ENCODE measurements at regions not wholly inside any gene's neighbourhood (a gene's known extent, or its start where the extent isn't known, plus 50 kb on each side); places are given as distances from the start of the nearest gene placed in this dataset.

DNA sequence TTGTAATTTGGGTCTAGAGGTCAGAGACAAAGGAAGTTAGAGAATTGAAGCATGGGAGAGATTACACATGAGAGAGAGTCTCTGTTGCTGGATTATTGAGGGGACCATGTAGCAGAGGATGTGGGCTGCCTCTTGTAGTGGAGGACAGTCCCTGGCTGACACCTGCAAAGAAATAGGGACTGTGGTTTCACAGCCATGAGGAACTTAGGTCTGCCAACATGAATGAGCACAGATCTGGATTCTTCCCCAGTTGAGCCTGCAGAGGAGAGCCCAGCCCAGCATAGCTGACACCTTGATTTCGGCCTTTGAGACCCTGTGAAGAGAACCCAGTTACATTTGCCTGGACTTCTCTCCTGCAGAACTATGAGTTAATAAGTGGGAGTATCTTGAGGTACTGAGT is 179.5 kb upstream of the TWIST2 start:
- ATAC-seq (no peak), DNase-seq (no peak)
- H3K4me1 ChIP-seq: no peaks in the 10 kb centered on the region
- in situ Hi-C loops (cut with MboI; ENCODE audit: low sequenced_read_pairs in 4 of 4): no loop called here
- no peaks in the 10 kb centered on the region for H3K27me3 ChIP-seq
- no peaks in the 10 kb centered on the region for H3K9me3 ChIP-seq
- no peaks in the 10 kb centered on the region for H3K36me3 ChIP-seq
- TF ChIP-seq POLR2A (IDR thresholded peaks at IDR 0.05): no peak
- TF ChIP-seq, protein P1, sequence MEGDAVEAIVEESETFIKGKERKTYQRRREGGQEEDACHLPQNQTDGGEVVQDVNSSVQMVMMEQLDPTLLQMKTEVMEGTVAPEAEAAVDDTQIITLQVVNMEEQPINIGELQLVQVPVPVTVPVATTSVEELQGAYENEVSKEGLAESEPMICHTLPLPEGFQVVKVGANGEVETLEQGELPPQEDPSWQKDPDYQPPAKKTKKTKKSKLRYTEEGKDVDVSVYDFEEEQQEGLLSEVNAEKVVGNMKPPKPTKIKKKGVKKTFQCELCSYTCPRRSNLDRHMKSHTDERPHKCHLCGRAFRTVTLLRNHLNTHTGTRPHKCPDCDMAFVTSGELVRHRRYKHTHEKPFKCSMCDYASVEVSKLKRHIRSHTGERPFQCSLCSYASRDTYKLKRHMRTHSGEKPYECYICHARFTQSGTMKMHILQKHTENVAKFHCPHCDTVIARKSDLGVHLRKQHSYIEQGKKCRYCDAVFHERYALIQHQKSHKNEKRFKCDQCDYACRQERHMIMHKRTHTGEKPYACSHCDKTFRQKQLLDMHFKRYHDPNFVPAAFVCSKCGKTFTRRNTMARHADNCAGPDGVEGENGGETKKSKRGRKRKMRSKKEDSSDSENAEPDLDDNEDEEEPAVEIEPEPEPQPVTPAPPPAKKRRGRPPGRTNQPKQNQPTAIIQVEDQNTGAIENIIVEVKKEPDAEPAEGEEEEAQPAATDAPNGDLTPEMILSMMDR (IDR thresholded peaks at IDR 0.05 in 4 of 5, conservative IDR thresholded peaks at IDR 0.05 in 1 of 5): no peak
- intact Hi-C loops (cut with DNase I; ENCODE audit: low total_unique reads): no loop called here
- H3K4me3 ChIP-seq: no peak overlapping the region
- no peak overlapping the region for H3K27ac ChIP-seq

DNA sequence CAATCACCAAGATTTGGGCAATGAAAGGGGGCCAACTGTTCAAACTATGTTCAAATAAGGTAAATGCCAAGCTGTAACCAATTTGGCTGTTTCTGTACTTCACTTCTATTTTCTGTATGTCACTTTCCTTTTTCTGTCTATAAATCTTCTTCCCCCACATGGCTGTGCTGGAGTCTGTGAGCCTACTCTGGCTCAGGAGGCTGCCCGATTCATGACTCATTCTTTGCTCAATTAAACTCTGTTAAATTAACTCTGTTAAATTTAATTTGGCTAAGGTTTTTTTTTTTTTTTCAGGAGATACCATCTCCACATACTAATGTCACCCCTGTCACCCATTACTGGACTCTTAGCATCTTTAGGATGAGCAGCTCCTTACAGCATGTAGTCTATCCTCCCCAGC is 178.8 kb upstream of the TWIST2 start:
- no peak for TF ChIP-seq POLR2A (IDR thresholded peaks at IDR 0.05)
- TF ChIP-seq, protein P1 (IDR thresholded peaks at IDR 0.05 in 4 of 5, conservative IDR thresholded peaks at IDR 0.05 in 1 of 5): no peak
- in situ Hi-C loops (cut with MboI; ENCODE audit: low sequenced_read_pairs in 4 of 4): no loop called here
- ATAC-seq: no peak
- H3K4me3 ChIP-seq: no peak overlapping the region
- H3K27me3 ChIP-seq: no peaks in the 10 kb centered on the region
- intact Hi-C loops (cut with DNase I; ENCODE audit: low total_unique reads): no loop called here
- no peak overlapping the region for H3K27ac ChIP-seq
- H3K9me3 ChIP-seq: no peaks in the 10 kb centered on the region
- no peaks in the 10 kb centered on the region for H3K36me3 ChIP-seq
- DNase-seq: no peak
- H3K4me1 ChIP-seq: no peaks in the 10 kb centered on the region

DNA sequence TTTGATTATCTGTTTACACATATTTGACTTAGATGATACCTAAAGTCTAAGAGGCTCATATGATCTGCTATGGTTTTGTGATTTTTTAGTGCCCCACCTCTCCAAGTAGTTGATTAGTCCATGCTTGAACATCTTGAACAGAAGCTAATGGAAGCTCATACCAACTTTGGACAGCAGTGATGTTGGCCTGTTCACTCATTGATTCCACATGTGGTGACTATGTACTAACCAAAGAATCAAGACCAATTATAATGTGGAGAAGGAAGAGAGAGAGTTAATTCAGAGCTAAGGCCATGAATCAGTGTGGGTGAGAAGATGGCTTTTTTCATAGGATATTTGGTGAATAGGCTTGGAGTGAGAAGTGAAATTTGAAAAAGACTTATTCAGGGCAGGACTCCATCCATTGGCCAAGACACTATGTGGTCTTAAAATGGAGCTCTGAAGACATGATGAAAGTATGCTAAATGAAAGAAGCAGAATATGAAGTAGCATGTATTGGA is 178.3 kb upstream of the TWIST2 start:
- in situ Hi-C loops (cut with MboI; ENCODE audit: low sequenced_read_pairs in 4 of 4): no loop called here
- no peak for ATAC-seq

DNA sequence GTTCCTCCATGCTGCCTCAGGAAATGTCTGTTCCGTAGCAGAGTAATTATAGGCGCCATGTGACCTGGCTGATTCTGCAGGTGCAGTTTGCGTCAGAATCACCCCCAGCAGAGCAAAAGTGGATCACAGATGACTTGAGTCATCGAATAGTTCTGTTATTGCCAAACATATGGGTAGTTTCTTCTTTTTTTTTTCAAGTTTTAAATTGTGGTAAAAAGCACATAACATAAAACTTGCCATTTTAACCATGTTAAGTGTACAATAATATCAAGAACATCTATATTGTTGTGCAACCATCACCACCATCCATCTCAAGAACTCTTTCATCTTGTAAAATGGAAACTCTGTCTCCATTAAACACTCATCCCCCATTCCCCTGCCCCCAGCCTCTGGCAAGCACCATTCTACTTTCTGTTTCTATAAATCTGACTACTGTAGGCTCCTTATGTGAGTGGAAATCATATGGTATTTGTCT is 177.7 kb upstream of the TWIST2 start:
- Histone ChIP-seq H3K36me3 (no peaks in the 10 kb centered on the region), H3K4me1 (no peaks in the 10 kb centered on the region), H3K4me3 (no peak overlapping the region), H3K27me3 (no peaks in the 10 kb centered on the region), H3K27ac (no peak overlapping the region), H3K9me3 (no peaks in the 10 kb centered on the region)
- intact Hi-C loops (cut with DNase I; ENCODE audit: low total_unique reads): no loop called here
- no peak for ATAC-seq
- no peak for DNase-seq
- in situ Hi-C loops (cut with MboI; ENCODE audit: low sequenced_read_pairs in 4 of 4): no loop called here
- TF ChIP-seq, protein P1 (IDR thresholded peaks at IDR 0.05 in 4 of 5, conservative IDR thresholded peaks at IDR 0.05 in 1 of 5): no peak
- no peak for TF ChIP-seq POLR2A (IDR thresholded peaks at IDR 0.05)

More for the DNA sequence above, 178.3 kb upstream of the TWIST2 start:
- H3K4me1 ChIP-seq: no peaks in the 10 kb centered on the region
- H3K9me3 ChIP-seq: no peaks in the 10 kb centered on the region
- no peaks in the 10 kb centered on the region for H3K36me3 ChIP-seq
- H3K4me3 ChIP-seq: no peak overlapping the region
- H3K27ac ChIP-seq: no peak overlapping the region
- DNase-seq: no peak
- no peaks in the 10 kb centered on the region for H3K27me3 ChIP-seq
- TF ChIP-seq, protein P1 (IDR thresholded peaks at IDR 0.05 in 4 of 5, conservative IDR thresholded peaks at IDR 0.05 in 1 of 5): no peak
- TF ChIP-seq POLR2A (IDR thresholded peaks at IDR 0.05): no peak
- intact Hi-C loops (cut with DNase I; ENCODE audit: low total_unique reads): no loop called here

DNA sequence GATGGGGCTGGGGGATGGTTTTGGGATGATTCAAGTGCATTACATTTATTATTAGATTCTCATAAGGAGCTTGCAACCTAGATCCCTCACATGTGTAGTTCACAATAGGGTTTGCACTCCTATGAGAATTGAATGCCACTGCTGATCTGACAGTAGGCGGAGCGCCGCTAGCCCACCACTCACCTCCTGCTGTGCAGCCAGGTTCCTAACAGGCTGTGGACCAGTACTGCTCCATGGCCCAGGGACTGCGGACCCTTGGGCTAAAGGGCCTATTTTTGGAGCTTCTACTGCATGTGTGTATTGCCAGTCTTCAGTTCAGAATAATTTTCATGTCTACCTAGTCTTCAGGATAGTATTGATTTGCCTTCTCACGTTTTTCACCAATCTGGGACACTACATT is 165.3 kb upstream of the TWIST2 start:
- Histone ChIP-seq H3K27me3 (peaks cover 0 to 2% (median 0%) of the 10 kb centered on the region in 3 donors), H3K27ac (no peak overlapping the region), H3K4me1 (no peaks in the 10 kb centered on the region), H3K9me3 (no peaks in the 10 kb centered on the region), H3K36me3 (no peaks in the 10 kb centered on the region), H3K4me3 (no peak overlapping the region)
- intact Hi-C loops (cut with DNase I; ENCODE audit: low total_unique reads): no loop called here
- DNase-seq (no peak), ATAC-seq (no peak)
- in situ Hi-C loops (cut with MboI; ENCODE audit: low sequenced_read_pairs in 4 of 4): no loop called here
- TF ChIP-seq, protein P1 (IDR thresholded peaks at IDR 0.05 in 4 of 5, conservative IDR thresholded peaks at IDR 0.05 in 1 of 5): no peak
- no peak for TF ChIP-seq POLR2A (IDR thresholded peaks at IDR 0.05)
